Ovary (tissue), 3 donors: ENCODE measurements at regions not wholly inside any gene's neighbourhood (a gene's known extent, or its start where the extent isn't known, plus 50 kb on each side); places are given as distances from the start of the nearest gene placed in this dataset.

ENCODE experiments used
- CTCF ChIP-seq, 3 donors: fragments of 450-650 bp in 2 of 3; fragments of 200-600 bp in 1 of 3; IDR thresholded peaks; one replicate each; pipeline versions ENCODE4 v1.5.1 to v1.8.0; 2016 to 2022; ENCODE audit warnings: antibody characterized with exemption in 3 of 3, mild to moderate bottlenecking in 1 of 3
- EP300 ChIP-seq: sonication (generic); formaldehyde crosslinking; IDR thresholded peaks from one replicate; pipeline ENCODE4 v1.6.1; 2017; ENCODE audit warnings: antibody characterized with exemption
- POLR2A ChIP-seq: fragments of 450-650 bp; IDR thresholded peaks from one replicate; pipeline ENCODE4 v1.6.1; 2017; ENCODE audit warnings: antibody characterized with exemption, mild to moderate bottlenecking, moderate library complexity
- donor health status: DM: no; HTN: no; CAD: no.

- TF ChIP-seq CTCF (IDR thresholded peaks at IDR 0.05) (no peak), POLR2A (no peak), EP300 (no peak)
These were observed 67.4 kb upstream of the CNIH3 start for GRCh38 chr1:224548676-224549075.
